GM21717 (cell line): ENCODE measurements at regions not wholly inside any gene's neighbourhood (a gene's known extent, or its start where the extent isn't known, plus 50 kb on each side); places are given as distances from the start of the nearest gene placed in this dataset.

Experiments used
- ATAC-seq: cut with Tn5 transposase; IDR thresholded peaks from one replicate; pipeline ENCODE4 v1.9.1; 2021; ENCODE audit warnings: mild to moderate bottlenecking, moderate library complexity; ENCODE audit not compliant: unreplicated experiment

GRCh38 chr2:15763822-15764682 lies 172.4 kb downstream of the DDX1 start:
- no peak for ATAC-seq

- no peak for ATAC-seq
These were observed 173.0 kb downstream of the DDX1 start for GRCh38 chr2:15764683-15765011.

- ATAC-seq, result no peak
These were observed 173.5 kb downstream of the DDX1 start for GRCh38 chr2:15765211-15765610.

- ATAC-seq, result no peak
These were observed 174.1 kb downstream of the DDX1 start for GRCh38 chr2:15765686-15766302.

- ATAC-seq, result no peak
These were observed 174.0 kb upstream of the MYCN start for GRCh38 chr2:15766303-15766861.

DNA sequence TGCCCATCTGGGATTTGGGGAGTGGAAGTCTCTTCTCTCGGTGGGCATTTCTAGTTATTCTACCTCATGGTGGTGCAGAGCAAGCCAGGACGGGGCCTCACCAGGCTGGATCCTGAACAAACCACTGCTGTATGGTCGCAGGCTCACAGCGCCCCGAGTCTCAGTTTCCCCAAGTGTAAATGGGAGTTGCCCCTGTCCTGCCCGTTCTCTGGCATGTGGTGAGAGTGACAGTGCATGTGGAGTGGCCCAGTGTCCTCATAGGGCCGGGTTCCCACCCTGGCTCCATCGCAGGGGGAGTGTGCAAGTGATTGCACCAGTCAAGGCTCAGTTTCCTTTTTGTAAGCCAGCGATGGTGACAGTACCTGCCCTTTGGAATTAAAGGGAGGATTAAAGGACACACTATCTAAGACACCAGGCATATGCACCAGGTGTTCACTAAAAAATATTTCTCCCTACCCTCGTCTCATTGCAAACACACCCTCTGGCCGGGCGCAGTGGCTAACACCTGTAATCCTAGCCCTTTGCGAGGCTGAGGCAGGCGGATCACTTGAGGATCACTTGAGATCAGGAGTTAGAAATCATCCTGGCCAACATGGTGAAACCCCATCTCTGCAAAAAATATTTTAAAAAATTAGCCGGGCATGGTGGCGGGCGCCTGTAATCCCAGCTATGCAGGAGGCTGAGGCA lies 173.3 kb upstream of the MYCN start:
- no peak for ATAC-seq

GRCh38 chr2:15767679-15768078 lies 172.7 kb upstream of the MYCN start:
- no peak for ATAC-seq

- ATAC-seq, result no peak
These were observed 172.2 kb upstream of the MYCN start for GRCh38 chr2:15768142-15768541.

GRCh38 chr2:15768615-15769014 lies 171.7 kb upstream of the MYCN start:
- ATAC-seq, result no peak

GRCh38 chr2:15769235-15769634 lies 171.1 kb upstream of the MYCN start:
- no peak for ATAC-seq

DNA sequence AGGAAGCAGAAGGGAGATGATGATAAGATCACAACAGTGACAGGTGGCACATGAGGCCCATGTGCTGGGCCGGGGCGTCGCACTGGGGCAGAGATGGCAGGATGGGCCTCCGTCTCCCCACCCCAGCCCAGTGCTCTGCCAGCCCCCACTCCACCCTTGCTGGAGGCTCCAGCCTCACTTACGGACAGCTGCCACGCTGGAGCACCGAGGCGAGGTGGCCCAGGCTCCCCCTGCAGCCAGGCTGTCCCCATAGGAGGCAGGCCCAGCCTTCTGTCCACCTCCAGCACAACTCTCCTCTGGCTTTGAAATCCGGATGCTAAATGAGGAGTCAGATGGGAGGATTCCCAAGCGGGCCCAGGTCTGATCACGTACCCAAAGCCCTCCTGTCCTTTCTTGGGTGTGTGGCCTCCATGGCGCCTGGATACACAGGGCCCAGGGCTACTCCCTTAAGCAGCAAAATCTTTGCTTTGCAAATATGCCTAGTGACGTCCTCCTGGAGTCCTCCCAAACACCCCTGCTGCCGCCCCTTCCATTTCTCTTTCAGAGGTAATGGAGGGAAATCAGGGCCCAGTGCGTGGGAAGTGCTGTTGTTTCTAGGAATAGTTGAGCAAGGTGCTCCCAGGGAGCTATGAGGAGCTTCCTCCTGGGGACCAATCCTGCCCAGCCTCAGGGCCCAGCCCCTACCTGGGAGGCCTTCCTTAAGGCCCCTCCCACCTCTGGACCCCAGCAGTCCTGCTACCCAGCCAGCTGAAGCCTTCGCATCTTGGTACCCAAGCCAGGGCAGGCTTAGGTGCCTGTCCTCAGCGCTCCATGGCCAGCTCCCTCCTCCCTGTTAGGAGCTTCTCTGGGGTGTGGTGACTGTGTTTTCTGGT lies 170.4 kb upstream of the MYCN start:
- no peak for ATAC-seq

DNA sequence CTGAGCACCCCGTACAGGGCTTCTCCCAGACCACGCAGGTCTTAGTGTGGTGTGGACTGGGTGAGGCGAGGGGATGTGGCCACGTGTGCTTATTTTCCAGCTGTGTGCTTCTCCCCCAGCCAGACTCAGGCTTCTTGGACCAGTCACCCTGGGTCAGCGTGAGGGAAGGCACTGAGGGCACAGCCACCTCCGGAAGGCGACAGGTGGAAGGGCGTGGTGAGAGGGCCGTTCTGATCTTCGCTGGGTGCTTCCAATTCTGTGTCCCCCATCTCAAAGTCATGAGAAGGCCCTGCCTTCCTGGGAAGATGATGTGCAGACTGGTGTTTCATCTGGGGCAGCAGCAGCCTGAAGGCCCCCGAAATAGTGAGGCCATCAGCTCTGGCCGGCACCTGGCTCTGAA lies 169.7 kb upstream of the MYCN start:
- no peak for ATAC-seq

- no peak for ATAC-seq
These were observed 169.2 kb upstream of the MYCN start for GRCh38 chr2:15771124-15771523.

- no peak for ATAC-seq
These were observed 168.2 kb upstream of the MYCN start for GRCh38 chr2:15772086-15772595.

GRCh38 chr2:15772681-15773080 lies 167.7 kb upstream of the MYCN start:
- no peak for ATAC-seq

- ATAC-seq, result no peak
These were observed 167.1 kb upstream of the MYCN start for GRCh38 chr2:15773204-15773603.

GRCh38 chr2:15773846-15774245 lies 166.5 kb upstream of the MYCN start:
- no peak for ATAC-seq

DNA sequence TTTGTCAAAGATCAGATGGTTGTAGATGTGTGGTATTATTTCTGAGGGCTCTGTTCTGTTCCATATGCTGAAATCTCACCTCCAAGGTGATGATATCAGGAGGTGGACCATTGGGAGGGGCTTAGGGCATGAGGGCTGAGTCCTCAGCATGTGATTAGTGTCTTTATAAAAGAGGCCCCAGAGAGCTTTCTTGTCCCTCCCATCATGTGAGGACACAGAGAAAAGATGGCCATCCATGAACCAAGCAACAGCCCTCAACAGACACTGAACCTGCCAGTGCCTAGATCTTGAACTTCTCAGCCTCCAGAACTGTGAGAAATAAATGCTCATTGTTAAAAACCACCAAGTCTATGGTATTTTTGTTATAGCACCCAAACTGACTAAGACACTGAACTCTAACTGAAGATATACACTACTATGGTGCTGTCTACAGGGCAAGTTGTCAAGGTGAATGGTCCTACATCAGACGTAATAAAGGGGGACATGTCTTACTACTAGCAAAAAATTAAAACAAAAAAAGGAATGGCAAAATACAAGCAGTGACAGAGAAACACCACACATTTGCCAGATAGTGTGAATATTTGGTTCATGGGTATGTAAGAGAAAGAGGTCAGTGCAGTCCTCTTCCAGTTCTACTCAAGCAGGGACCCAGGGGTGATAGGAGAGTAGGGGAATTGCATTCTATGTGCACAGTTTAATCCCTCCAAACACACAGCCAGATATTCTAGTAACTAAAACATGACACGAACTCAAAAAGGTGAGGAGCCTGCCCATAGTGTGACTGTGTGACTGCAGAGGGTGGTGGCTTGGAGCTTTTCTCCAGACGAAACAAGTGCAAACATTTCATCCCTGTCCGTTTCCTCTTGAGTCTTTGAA lies 164.4 kb upstream of the MYCN start:
- no peak for ATAC-seq

GRCh38 chr2:15776629-15776919 lies 163.8 kb upstream of the MYCN start:
- no peak for ATAC-seq
